ENCODE measurements at regions not wholly inside any gene's neighbourhood (a gene's known extent, or its start where the extent isn't known, plus 50 kb on each side); places are given as distances from the start of the nearest gene placed in this dataset.

DNA sequence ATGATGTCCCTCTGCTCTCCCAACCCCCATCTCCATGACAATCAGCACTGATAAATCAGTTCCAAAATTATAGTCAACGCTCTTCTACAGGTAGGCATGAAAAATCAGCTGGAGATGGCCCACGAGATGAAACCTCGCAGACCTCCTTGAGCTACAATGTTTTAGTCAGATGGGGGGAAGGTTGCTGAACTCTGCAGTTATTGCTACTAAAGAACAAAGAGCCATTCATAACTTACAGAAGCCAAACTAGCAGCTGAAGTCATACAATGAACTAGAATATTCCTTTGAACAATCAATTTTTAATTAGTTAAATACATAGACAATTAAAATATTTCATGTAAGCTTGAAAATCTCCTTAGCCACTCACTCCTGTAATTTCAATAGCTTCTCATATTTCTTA is 179.2 kb downstream of the NHLRC3 start:
- no peaks in the 10 kb centered on the region for H3K4me1 Mint-ChIP-seq (ENCODE audit: low read depth)
- no peaks in the 10 kb centered on the region for H3K9me3 Mint-ChIP-seq (ENCODE audit: insufficient read depth)
- no peak overlapping the region for H3K4me3 Mint-ChIP-seq
- no peaks in the 10 kb centered on the region for H3K36me3 Mint-ChIP-seq (ENCODE audit: low read depth)
- H3K27me3 Mint-ChIP-seq (ENCODE audit: low read depth) = peaks cover 2% of the 10 kb centered on the region
- DNase-seq (no peak), ATAC-seq (no peak)
- H3K27ac Mint-ChIP-seq = no peak overlapping the region
- POLR2A ChIA-PET = no interaction called here
- CTCF ChIA-PET = no interaction called here

- no peaks in the 10 kb centered on the region for H3K9me3 Mint-ChIP-seq (ENCODE audit: insufficient read depth)
- no peaks in the 10 kb centered on the region for H3K4me1 Mint-ChIP-seq (ENCODE audit: low read depth)
- H3K36me3 Mint-ChIP-seq (ENCODE audit: low read depth) = no peaks in the 10 kb centered on the region
- POLR2A ChIA-PET = no interaction called here
- no peak overlapping the region for H3K27ac Mint-ChIP-seq
- H3K4me3 Mint-ChIP-seq = no peak overlapping the region
- DNase-seq (no peak), ATAC-seq (no peak)
- CTCF ChIA-PET = no interaction called here
- no peaks in the 10 kb centered on the region for H3K27me3 Mint-ChIP-seq (ENCODE audit: low read depth)
These were observed 186.5 kb downstream of the NHLRC3 start for GRCh38 chr13:39224671-39225240.

GRCh38 chr13:39225860-39226259 is 187.6 kb downstream of the NHLRC3 start:
- ATAC-seq (no peak), DNase-seq (no peak)
- Mint-ChIP-seq H3K4me1 (ENCODE audit: low read depth) (no peaks in the 10 kb centered on the region), H3K4me3 (no peak overlapping the region), H3K27me3 (ENCODE audit: low read depth) (no peaks in the 10 kb centered on the region), H3K27ac (no peak overlapping the region), H3K9me3 (ENCODE audit: insufficient read depth) (no peaks in the 10 kb centered on the region), H3K36me3 (ENCODE audit: low read depth) (no peaks in the 10 kb centered on the region)
- POLR2A ChIA-PET = no interaction called here
- CTCF ChIA-PET = no interaction called here

- ChIA-PET POLR2A (no interaction called here), CTCF (interaction anchor here (0.6 kb wide), 1 partner anchor 25 kb away, joined by 3 read pairs; no protein-coding TSS in a partner anchor)
- H3K4me1 Mint-ChIP-seq (ENCODE audit: low read depth) = no peaks in the 10 kb centered on the region
- ATAC-seq (no peak), DNase-seq (no peak)
- no peaks in the 10 kb centered on the region for H3K36me3 Mint-ChIP-seq (ENCODE audit: low read depth)
- no peak overlapping the region for H3K4me3 Mint-ChIP-seq
- peaks cover 2% of the 10 kb centered on the region for H3K27me3 Mint-ChIP-seq (ENCODE audit: low read depth)
- no peak overlapping the region for H3K27ac Mint-ChIP-seq
- no peaks in the 10 kb centered on the region for H3K9me3 Mint-ChIP-seq (ENCODE audit: insufficient read depth)
These were observed 188.1 kb downstream of the NHLRC3 start for GRCh38 chr13:39226359-39226758.

DNA sequence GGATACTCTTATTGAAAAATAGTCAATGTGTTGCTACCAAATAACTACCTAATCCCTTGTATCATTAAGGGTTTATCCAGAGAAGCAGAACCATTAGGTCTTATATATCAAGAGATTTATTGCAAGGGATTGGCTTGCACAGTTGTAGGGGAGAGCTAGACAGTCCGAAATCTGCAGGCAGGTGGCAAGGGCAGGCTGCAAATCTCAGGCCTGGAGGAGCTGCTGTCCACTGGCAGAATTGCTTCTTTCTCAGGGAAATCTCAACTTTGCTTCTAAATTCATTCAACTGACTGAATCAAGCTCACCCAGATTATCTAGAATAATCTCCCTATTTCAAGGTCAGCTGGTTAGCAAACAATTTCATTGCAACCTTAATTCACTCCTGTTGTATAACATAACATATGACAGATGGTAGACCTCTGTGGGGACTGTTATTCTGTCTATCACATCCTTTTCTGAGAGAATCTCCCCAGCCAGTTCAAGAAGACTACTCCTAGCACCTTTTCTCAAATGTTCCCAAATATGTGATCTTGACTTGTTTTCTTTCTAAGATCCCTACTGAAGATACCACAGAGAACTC is 194.2 kb downstream of the NHLRC3 start:
- ChIA-PET CTCF (interaction anchor here (1.1 kb wide), 1 partner anchor 379 kb away, joined by 3 read pairs; no protein-coding TSS in a partner anchor), POLR2A (no interaction called here)
- no peak overlapping the region for H3K4me3 Mint-ChIP-seq
- DNase-seq = no peak
- H3K4me1 Mint-ChIP-seq (ENCODE audit: low read depth) = no peaks in the 10 kb centered on the region
- no peak overlapping the region for H3K27ac Mint-ChIP-seq
- no peaks in the 10 kb centered on the region for H3K36me3 Mint-ChIP-seq (ENCODE audit: low read depth)
- no peaks in the 10 kb centered on the region for H3K9me3 Mint-ChIP-seq (ENCODE audit: insufficient read depth)
- peaks cover 15% of the 10 kb centered on the region for H3K27me3 Mint-ChIP-seq (ENCODE audit: low read depth)
- no peak for ATAC-seq

DNA sequence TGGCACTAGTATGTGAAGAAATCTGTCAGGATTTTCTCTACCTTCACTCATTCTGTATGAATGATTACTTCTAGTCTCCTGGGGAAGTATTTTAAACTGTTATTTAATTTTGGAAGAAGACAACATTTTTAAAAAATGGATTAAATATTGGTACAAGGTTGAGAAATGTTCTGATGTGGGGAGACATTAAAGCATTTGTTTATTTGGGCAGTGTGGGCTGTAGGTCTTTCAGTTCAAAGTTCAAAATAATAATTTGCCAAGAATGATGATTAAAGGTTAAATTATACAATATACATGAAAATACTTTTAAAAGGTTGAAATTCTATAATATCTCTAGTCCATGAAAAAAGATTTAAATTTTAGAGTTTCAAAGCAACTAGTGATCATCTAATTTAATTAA is 194.7 kb downstream of the NHLRC3 start:
- DNase-seq (no peak), ATAC-seq (no peak)
- Mint-ChIP-seq H3K27me3 (ENCODE audit: low read depth) (peaks cover 17% of the 10 kb centered on the region), H3K4me3 (no peak overlapping the region), H3K27ac (no peak overlapping the region), H3K9me3 (ENCODE audit: insufficient read depth) (no peaks in the 10 kb centered on the region), H3K36me3 (ENCODE audit: low read depth) (no peaks in the 10 kb centered on the region), H3K4me1 (ENCODE audit: low read depth) (no peaks in the 10 kb centered on the region)
- CTCF ChIA-PET = interaction anchor here (1.1 kb wide), 1 partner anchor 379 kb away, joined by 3 read pairs; no protein-coding TSS in a partner anchor
- POLR2A ChIA-PET = no interaction called here

- Mint-ChIP-seq H3K4me1 (ENCODE audit: low read depth) (no peaks in the 10 kb centered on the region), H3K4me3 (no peak overlapping the region), H3K27ac (no peak overlapping the region), H3K9me3 (ENCODE audit: insufficient read depth) (no peaks in the 10 kb centered on the region), H3K36me3 (ENCODE audit: low read depth) (no peaks in the 10 kb centered on the region), H3K27me3 (ENCODE audit: low read depth) (peaks cover 17% of the 10 kb centered on the region)
- ATAC-seq (no peak), DNase-seq (no peak)
- CTCF ChIA-PET = no interaction called here
- POLR2A ChIA-PET = no interaction called here
These were observed 195.3 kb downstream of the NHLRC3 start for GRCh38 chr13:39233519-39233918.

- ChIA-PET CTCF (no interaction called here), POLR2A (interaction anchor here (0.6 kb wide), 1 partner anchor 14 kb away, joined by 3 read pairs; no protein-coding TSS in a partner anchor)
- ATAC-seq (no peak), DNase-seq (no peak)
- H3K27ac Mint-ChIP-seq = no peak overlapping the region
- no peak overlapping the region for H3K4me3 Mint-ChIP-seq
- H3K4me1 Mint-ChIP-seq (ENCODE audit: low read depth) = no peaks in the 10 kb centered on the region
- no peaks in the 10 kb centered on the region for H3K9me3 Mint-ChIP-seq (ENCODE audit: insufficient read depth)
- H3K27me3 Mint-ChIP-seq (ENCODE audit: low read depth) = no peaks in the 10 kb centered on the region
- no peaks in the 10 kb centered on the region for H3K36me3 Mint-ChIP-seq (ENCODE audit: low read depth)
These were observed 206.4 kb downstream of the NHLRC3 start for GRCh38 chr13:39244561-39245230.

DNA sequence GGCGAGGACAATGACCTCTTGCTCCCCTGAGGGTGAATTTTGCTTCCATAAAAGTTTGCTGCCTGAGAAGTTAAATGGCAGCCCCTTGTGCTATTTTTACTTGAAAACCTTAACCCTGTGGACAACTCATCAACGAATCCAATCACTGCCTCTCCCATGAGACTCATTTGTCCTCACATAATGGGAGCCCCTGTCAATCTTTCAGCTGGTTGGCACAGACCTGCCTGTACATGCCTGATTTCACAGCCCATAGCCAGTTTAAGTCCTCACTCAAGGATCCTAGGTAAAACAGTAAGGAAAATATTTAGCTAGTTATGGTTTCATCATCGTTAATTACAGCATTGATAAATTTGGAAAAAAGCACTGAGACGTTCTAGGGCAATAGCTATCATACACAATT is 207.4 kb downstream of the NHLRC3 start:
- no peak overlapping the region for H3K27ac Mint-ChIP-seq
- no peak for DNase-seq
- ChIA-PET CTCF (no interaction called here), POLR2A (no interaction called here)
- no peak overlapping the region for H3K4me3 Mint-ChIP-seq
- ATAC-seq = no peak
- H3K27me3 Mint-ChIP-seq (ENCODE audit: low read depth) = peaks cover 2% of the 10 kb centered on the region
- H3K36me3 Mint-ChIP-seq (ENCODE audit: low read depth) = no peaks in the 10 kb centered on the region
- H3K4me1 Mint-ChIP-seq (ENCODE audit: low read depth) = no peaks in the 10 kb centered on the region
- H3K9me3 Mint-ChIP-seq (ENCODE audit: insufficient read depth) = no peaks in the 10 kb centered on the region

DNA sequence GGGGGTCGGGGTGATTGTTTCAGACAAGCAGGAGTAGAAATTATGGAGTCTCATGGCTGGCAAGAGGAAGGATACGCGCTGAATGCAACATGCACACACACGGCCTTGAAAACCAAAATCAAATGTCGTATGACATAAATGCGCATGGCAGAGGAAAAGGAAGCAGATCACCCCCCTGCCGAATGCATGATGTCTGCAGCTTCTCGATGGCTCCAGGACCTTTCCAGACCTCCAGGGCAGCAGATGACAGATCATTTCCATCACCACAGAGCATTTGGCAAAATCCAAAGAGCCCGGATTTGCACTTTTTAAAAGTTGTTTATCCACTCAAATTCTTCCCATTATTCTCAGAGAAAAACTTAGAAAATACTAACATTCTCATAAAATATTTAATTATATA is 211.7 kb downstream of the NHLRC3 start:
- DNase-seq = no peak
- CTCF ChIA-PET = no interaction called here
- POLR2A ChIA-PET = no interaction called here
- Mint-ChIP-seq H3K4me1 (ENCODE audit: low read depth) (no peaks in the 10 kb centered on the region), H3K9me3 (ENCODE audit: insufficient read depth) (no peaks in the 10 kb centered on the region), H3K4me3 (no peak overlapping the region), H3K27me3 (ENCODE audit: low read depth) (peaks cover 2% of the 10 kb centered on the region), H3K36me3 (ENCODE audit: low read depth) (no peaks in the 10 kb centered on the region), H3K27ac (no peak overlapping the region)
- ATAC-seq = no peak

DNA sequence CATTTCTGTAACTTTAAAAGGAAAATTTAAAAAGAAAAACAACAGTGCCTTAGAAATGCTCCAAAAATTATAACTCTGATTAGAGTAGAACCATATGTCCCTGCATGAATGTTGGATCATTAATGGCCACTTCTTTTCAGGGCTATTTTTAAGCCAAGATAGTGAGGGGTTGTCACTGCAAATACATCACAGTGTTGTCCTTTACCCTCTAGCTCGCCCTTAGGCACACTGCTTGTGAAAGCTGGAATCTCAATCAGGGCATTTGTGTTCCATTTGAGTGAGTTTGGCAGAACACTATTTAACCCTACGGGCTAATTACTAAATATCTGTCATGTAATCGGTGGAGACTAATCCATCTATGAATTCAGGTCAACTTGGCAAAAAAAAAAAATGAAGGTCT is 212.2 kb downstream of the NHLRC3 start:
- H3K27ac Mint-ChIP-seq = no peak overlapping the region
- DNase-seq = no peak
- CTCF ChIA-PET = interaction anchor here (0.6 kb wide), 1 partner anchor 24 kb away, joined by 3 read pairs; no protein-coding TSS in a partner anchor

GRCh38 chr13:39251340-39251739 is 213.1 kb downstream of the NHLRC3 start:
- H3K27ac Mint-ChIP-seq = no peak overlapping the region
- ATAC-seq = no peak
- H3K4me3 Mint-ChIP-seq = no peak overlapping the region
- no peaks in the 10 kb centered on the region for H3K9me3 Mint-ChIP-seq (ENCODE audit: insufficient read depth)
- DNase-seq = no peak
- no peaks in the 10 kb centered on the region for H3K36me3 Mint-ChIP-seq (ENCODE audit: low read depth)
- POLR2A ChIA-PET = no interaction called here
- H3K27me3 Mint-ChIP-seq (ENCODE audit: low read depth) = peaks cover 2% of the 10 kb centered on the region
- no peaks in the 10 kb centered on the region for H3K4me1 Mint-ChIP-seq (ENCODE audit: low read depth)
- CTCF ChIA-PET = interaction anchor here (0.6 kb wide), 1 partner anchor 25 kb away, joined by 3 read pairs; no protein-coding TSS in a partner anchor

More for the DNA sequence above, 212.2 kb downstream of the NHLRC3 start:
- no peak for ATAC-seq
- H3K4me3 Mint-ChIP-seq = no peak overlapping the region
- H3K27me3 Mint-ChIP-seq (ENCODE audit: low read depth) = peaks cover 2% of the 10 kb centered on the region
- H3K4me1 Mint-ChIP-seq (ENCODE audit: low read depth) = no peaks in the 10 kb centered on the region
- no peaks in the 10 kb centered on the region for H3K36me3 Mint-ChIP-seq (ENCODE audit: low read depth)
- POLR2A ChIA-PET = no interaction called here
- no peaks in the 10 kb centered on the region for H3K9me3 Mint-ChIP-seq (ENCODE audit: insufficient read depth)

Measured in activated CD8-positive, alpha-beta T cell treated with anti-CD3 and anti-CD28 coated beads, Interleukin-2, amount 10 ng/mL, durations not matched to agents 7 days and 5 days (primary cell).